Panc1 (cell line): ENCODE measurements at regions not wholly inside any gene's neighbourhood (a gene's known extent, or its start where the extent isn't known, plus 50 kb on each side); places are given as distances from the start of the nearest gene placed in this dataset.

Experiments used
- ATAC-seq: fragments of 200-7000 bp; cut with Tn5 transposase; 2 replicates; pipeline ENCODE4 v1.9.1; 2020; ENCODE audit warnings: mild to moderate bottlenecking, moderate library complexity
- BruUV-seq: library from RNA; stranded (reverse); fragments of 400-500 nt; replicated peaks from 2 replicates; lab custom pipeline; 2021; lab: Mats Ljungman, UMichigan
- CTCF ChIA-PET: fragments of 300-600 bp; sonication (Branson Sonifier 250); formaldehyde crosslinking; loops from one replicate; lab custom pipeline; 2022; ENCODE audit warnings: antibody characterized with exemption; lab: Charles Lee
- POLR2A ChIA-PET: fragments of 300-600 bp; sonication (Branson Sonifier 250); formaldehyde crosslinking; loops from one replicate; lab custom pipeline; 2022; ENCODE audit warnings: antibody characterized with exemption; lab: Charles Lee
- DNase-seq: peaks from one replicate; pipeline ENCODE4 v3.0.0-alpha.2; 2010; ENCODE audit warnings: low read depth, low spot score
- H3K27ac ChIP-seq: 2 replicates; pipeline ENCODE4 v1.5.1; 2011; ENCODE audit warnings: mild to moderate bottlenecking, low read length, inconsistent platforms
- H3K27me3 ChIP-seq: fragments of 200-500 bp; sonication (Bioruptor generic); 2 replicates; pipeline ENCODE4 v1.6.0; 2014; ENCODE audit warnings: low read length, inconsistent platforms; ENCODE audit not compliant: control insufficient read depth, insufficient read depth
- H3K36me3 ChIP-seq: fragments of 200-500 bp; sonication (Bioruptor generic); 2 replicates; pipeline ENCODE4 v1.5.1; 2014; ENCODE audit warnings: inconsistent platforms, mild to moderate bottlenecking, low read length, moderate library complexity; ENCODE audit not compliant: control insufficient read depth, insufficient read depth
- H3K4me1 ChIP-seq: 2 replicates; pipeline ENCODE4 v1.5.1; 2011; ENCODE audit warnings: inconsistent platforms, mild to moderate bottlenecking, low read length, moderate library complexity; ENCODE audit not compliant: control insufficient read depth, insufficient read depth
- H3K4me3 ChIP-seq, 2 experiments: 2 replicates each; pipeline ENCODE4 v1.5.1; 2011 to 2012; ENCODE audit warnings: low read depth in 2 of 2, low read length in 2 of 2, mild to moderate bottlenecking in 2 of 2, inconsistent platforms in 1 of 2, moderate library complexity in 1 of 2
- H3K9me3 ChIP-seq: fragments of 200-500 bp; sonication (Bioruptor generic); 2 replicates; pipeline ENCODE4 v1.5.1; 2014; ENCODE audit warnings: low read depth, mild to moderate bottlenecking, inconsistent platforms, low read length, moderate library complexity; ENCODE audit not compliant: control insufficient read depth, insufficient read depth
- CTCF ChIP-seq: fragments of 450-650 bp; IDR thresholded peaks from 2 replicates; pipeline ENCODE4 v1.5.1; 2017; ENCODE audit warnings: mild to moderate bottlenecking
- POLR2AphosphoS5 ChIP-seq: IDR thresholded peaks from 2 replicates; pipeline ENCODE4 v1.6.1; 2012; ENCODE audit warnings: mild to moderate bottlenecking, low read depth, low read length, moderate library complexity
- REST ChIP-seq, 2 experiments: IDR thresholded peaks; 2 replicates each; pipeline ENCODE4 v1.6.1; 2011 to 2012; ENCODE audit warnings: low read depth in 2 of 2, control low read depth in 1 of 2, low read length in 1 of 2, mild to moderate bottlenecking in 1 of 2, moderate library complexity in 1 of 2; ENCODE audit not compliant: insufficient read depth in 1 of 2
- SIN3A ChIP-seq: IDR thresholded peaks from 2 replicates; pipeline ENCODE4 v1.6.1; 2012; ENCODE audit warnings: low read depth, mild to moderate bottlenecking, low read length, moderate library complexity, borderline replicate concordance; ENCODE audit not compliant: insufficient read depth
- TCF7L2 ChIP-seq: IDR thresholded peaks from 2 replicates; pipeline ENCODE4 v1.6.1; 2011; ENCODE audit warnings: mild to moderate bottlenecking, low read depth, low read length, inconsistent platforms
- in situ Hi-C: cut with HindIII; loops from 2 replicates; pipeline ENCODE4 v1.10.0; 2016; ENCODE audit warnings: low sequenced_read_pairs, low pct_unique_long_range_greater_than_20kb
- intact Hi-C: fragments of 100-400 bp; cut with micrococcal nuclease; formaldehyde crosslinking; loops from one replicate; pipeline ENCODE4 v1.10.0; 2022; ENCODE audit not compliant: unreplicated experiment

GRCh38 chr4:138964716-138965426 lies 50.7 kb upstream of the NOCT start:
- no peaks in the 10 kb centered on the region for H3K9me3 ChIP-seq
- no peak for ATAC-seq
- H3K27ac ChIP-seq, result no peak overlapping the region
- in situ Hi-C loops (no loop called here), intact Hi-C loops (no loop called here)
- H3K4me1 ChIP-seq, result no peaks in the 10 kb centered on the region
- CTCF ChIA-PET, result no interaction called here
- no peaks in the 10 kb centered on the region for H3K36me3 ChIP-seq
- no peak for DNase-seq
- no peak overlapping the region for H3K4me3 ChIP-seq
- POLR2A ChIA-PET, result interaction anchor here (0.5 to 1.1 kb wide), 2 partner anchors 9 to 58 kb away, joined by 3 read pairs; no protein-coding TSS in a partner anchor
- TF ChIP-seq CTCF (no peak), SIN3A (no peak), REST (IDR thresholded peaks at IDR 0.05; ENCODE audit: insufficient read depth in 1 of 2, low read depth in 2 of 2, low read length in 1 of 2) (no peak)
- no peaks in the 10 kb centered on the region for H3K27me3 ChIP-seq
- BruUV-seq, result no TSS peak

GRCh38 chr4:138963412-138963811 lies 52.2 kb upstream of the NOCT start:
- no peak for TF ChIP-seq CTCF
- TF ChIP-seq POLR2AphosphoS5, result no peak
- TF ChIP-seq SIN3A, result no peak
- TF ChIP-seq REST (IDR thresholded peaks at IDR 0.05; ENCODE audit: insufficient read depth in 1 of 2, low read depth in 2 of 2, low read length in 1 of 2), result no peak
- no peak for TF ChIP-seq TCF7L2
- POLR2A ChIA-PET, result no interaction called here
- no peaks in the 10 kb centered on the region for H3K4me1 ChIP-seq
- no peak for DNase-seq
- H3K36me3 ChIP-seq, result no peaks in the 10 kb centered on the region
- H3K27ac ChIP-seq, result no peak overlapping the region
- H3K9me3 ChIP-seq, result no peaks in the 10 kb centered on the region
- no peak for ATAC-seq
- H3K27me3 ChIP-seq, result no peaks in the 10 kb centered on the region
- intact Hi-C loops, result no loop called here
- CTCF ChIA-PET, result no interaction called here
- no TSS peak for BruUV-seq
- no peak overlapping the region for H3K4me3 ChIP-seq
- in situ Hi-C loops, result no loop called here
